HG03097 (cell line): ENCODE measurements at regions not wholly inside any gene's neighbourhood (a gene's known extent, or its start where the extent isn't known, plus 50 kb on each side); places are given as distances from the start of the nearest gene placed in this dataset.

ENCODE experiments used
- ATAC-seq: cut with Tn5 transposase; IDR thresholded peaks from one replicate; pipeline ENCODE4 v1.9.1; 2021; ENCODE audit not compliant: unreplicated experiment, low FRiP score

- no peak for ATAC-seq
These were observed 101.6 kb upstream of the ARHGEF3 start for GRCh38 chr3:56903231-56903782.

DNA sequence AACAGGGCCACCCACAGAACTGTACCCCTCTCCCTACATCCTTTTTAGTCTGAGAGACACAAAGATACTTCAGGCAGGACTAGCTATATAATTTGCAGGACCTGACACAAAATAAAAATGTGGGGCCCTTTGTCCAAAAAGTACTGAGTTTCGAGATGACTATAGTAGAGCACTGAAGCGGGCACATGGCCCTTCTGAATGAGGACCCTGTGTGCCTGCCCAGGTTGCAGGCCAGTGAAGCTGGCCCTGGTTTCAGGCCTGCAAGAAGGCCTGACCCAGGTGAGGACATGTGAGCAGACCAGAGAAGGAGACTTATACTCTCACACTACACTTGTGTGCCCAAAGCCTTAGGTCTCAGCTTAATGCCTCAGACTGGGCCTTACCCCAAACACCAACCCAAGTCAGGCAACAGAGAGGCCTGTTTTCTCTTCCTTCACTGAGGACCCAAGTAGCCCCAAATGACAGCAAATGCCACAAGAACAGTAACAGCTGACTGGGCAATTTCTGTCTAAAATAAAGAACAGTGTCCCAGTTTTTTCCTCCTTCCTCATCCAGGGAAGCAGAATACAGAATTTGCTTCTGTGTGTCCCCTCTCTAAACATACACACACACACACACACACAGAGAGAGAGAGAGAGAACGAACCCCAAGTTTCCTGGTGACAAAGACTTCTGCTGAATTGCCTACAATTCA is 100.9 kb upstream of the ARHGEF3 start:
- no peak for ATAC-seq

- no peak for ATAC-seq
These were observed 99.1 kb upstream of the ARHGEF3 start for GRCh38 chr3:56900801-56901200.

DNA sequence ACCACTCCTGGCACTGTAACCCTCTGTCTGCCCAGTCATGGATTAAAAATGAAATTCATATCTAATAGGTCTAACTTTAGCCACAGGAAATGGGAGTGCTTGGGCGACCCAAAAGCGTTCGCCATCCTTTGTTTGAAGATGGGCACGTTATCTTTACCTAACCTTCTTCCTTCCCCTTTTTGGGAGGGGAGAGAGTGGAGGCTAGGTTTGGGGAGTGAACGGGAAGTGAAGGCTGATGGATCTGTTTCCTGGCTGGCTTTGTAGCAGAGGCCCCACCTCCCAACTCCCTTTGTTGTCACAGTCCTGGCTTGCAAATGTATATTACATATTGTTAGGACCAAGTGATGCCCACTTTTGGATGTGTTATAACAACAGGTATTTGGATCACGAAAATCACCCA is 98.1 kb upstream of the ARHGEF3 start:
- no peak for ATAC-seq

- no peak for ATAC-seq
These were observed 97.3 kb upstream of the ARHGEF3 start for GRCh38 chr3:56899078-56899477.

- ATAC-seq = no peak
These were observed 94.6 kb upstream of the ARHGEF3 start for GRCh38 chr3:56896357-56896756.

- ATAC-seq = no peak
These were observed 93.2 kb upstream of the ARHGEF3 start for GRCh38 chr3:56894881-56895431.

- ATAC-seq = no peak
These were observed 88.8 kb upstream of the ARHGEF3 start for GRCh38 chr3:56890448-56891091.

DNA sequence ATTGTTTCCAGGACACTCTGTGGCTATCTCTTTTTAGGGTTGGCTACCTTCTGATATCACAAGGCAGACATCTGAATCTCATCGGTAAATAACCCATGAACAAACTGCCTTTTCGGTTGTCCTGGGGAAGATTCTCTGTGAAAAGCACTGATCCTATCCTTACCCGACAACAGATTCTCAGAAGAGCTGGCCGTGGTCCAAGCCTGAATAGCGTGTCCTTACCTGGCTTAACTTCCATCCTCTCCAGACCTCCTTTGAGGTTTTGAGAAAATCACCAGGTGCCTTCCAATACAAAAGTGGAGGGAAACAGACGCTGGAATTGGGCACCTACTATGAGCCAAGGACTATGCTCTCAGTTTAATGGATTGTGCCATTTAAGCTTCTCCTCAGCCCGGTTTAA is 87.4 kb upstream of the ARHGEF3 start:
- ATAC-seq = no peak

- no peak for ATAC-seq
These were observed 85.8 kb upstream of the ARHGEF3 start for GRCh38 chr3:56887402-56888025.

DNA sequence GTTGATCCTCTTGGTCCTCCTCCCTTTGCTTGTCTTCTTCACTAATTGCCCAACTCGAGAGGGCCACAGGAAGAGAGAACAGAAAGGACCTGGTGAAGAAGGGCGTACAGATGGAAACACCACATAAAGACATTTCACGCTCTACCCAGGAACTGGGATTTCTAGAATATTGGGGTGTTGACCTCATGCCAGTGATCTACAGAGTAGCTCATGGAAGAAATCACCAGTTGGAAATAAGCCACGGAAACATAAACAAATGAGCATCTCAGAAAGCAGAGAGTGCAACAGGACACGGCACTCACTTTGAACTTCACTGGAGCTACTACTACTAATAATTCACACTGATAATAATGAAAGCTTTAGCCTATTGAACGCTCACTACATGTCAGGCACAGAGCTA is 84.6 kb upstream of the ARHGEF3 start:
- ATAC-seq = no peak

DNA sequence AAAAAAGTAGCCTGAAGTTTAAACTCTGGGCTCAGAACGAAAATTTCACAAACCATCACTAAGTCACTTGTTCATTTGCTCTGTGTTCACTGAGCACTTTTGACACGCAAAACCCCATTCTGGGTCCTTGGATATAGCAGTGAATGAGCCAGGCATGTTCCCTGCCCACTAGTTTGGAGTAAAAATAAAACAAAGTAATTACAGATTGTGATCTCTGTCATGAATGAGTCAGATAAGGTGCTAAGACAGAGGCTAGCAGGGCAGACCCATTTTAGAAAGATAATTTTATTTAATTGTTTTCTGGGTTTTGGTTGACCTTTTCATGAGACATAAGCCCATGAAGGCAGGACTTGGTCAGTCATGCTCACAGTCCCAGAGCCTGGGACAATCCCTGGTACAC is 84.1 kb upstream of the ARHGEF3 start:
- no peak for ATAC-seq

DNA sequence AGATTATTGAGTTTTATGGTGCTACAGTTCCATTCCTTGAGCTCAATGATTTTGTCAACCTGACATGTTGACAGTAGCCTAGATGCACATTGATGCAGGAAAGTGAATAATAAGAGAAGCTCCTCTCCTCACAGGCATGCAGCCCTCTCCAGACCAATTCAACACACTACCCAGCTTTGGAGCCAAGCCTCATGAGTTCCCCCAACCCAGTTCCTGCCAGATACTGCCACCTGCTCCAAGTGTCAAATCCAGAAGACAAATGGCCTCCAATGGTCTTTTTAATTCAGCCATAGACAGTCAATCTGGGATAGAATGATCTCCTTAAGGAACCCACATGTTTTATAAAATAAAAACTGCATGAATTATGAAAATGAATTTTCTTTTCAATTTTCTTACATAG is 83.7 kb upstream of the ARHGEF3 start:
- ATAC-seq = no peak

DNA sequence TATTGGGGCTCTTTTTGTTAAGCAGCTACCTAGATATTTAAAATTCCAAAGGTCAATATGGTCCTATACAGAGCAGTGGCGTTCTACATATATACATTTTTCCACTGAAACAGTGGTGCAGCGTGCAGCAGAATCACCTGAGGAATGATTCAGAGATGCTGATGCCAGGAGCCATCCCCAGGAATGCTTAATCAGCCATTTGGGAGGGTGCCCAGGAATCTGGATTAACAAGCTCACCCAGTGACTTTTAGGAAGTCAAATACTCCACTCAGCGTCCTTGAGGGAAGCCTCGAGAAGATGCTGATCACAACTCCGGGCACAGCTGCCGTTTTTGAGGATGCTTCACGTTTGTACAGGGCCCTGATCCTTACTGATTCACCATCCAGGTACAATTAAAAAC is 82.6 kb upstream of the ARHGEF3 start:
- ATAC-seq = no peak

DNA sequence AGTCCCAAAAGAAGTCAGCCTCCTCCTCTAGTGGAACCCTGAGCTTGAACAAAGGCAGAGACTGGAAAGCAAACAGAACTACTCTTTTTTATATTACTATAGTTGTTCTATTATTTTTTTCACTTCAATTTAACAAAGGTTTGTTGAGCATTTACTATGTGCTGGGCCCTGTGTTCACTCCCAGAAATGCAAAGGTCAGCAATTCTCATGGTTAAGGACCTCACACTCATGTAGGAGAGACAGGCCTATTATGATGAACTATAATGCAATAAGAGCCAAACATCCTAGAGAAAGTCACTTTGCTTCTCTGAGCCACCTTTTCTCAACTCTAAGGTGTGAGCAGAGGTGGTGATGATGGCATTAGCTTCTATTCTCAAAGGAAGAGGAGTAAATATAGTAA is 82.1 kb upstream of the ARHGEF3 start:
- ATAC-seq = no peak

- no peak for ATAC-seq
These were observed 81.1 kb upstream of the ARHGEF3 start for GRCh38 chr3:56882896-56883295.

DNA sequence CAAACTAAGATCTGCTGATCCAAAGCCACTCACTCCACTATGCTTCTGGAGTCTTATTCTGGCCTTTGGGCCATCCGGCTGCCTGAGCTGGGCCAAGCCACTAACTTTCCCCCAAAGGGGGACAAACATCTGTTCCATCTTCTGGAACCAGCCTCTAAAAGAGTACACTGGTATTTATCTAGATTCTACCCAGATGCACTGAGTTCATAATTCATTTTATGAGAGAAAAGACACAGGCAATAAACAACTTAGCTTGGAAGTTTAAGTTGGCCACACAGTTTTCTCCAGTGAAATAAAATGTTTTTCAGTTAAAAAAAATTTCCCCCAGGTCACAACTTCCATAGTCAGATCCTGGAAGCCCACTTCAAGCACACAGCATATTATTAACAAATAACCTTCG is 80.1 kb upstream of the ARHGEF3 start:
- no peak for ATAC-seq

GRCh38 chr3:56880720-56881575 is 79.2 kb upstream of the ARHGEF3 start:
- no peak for ATAC-seq

DNA sequence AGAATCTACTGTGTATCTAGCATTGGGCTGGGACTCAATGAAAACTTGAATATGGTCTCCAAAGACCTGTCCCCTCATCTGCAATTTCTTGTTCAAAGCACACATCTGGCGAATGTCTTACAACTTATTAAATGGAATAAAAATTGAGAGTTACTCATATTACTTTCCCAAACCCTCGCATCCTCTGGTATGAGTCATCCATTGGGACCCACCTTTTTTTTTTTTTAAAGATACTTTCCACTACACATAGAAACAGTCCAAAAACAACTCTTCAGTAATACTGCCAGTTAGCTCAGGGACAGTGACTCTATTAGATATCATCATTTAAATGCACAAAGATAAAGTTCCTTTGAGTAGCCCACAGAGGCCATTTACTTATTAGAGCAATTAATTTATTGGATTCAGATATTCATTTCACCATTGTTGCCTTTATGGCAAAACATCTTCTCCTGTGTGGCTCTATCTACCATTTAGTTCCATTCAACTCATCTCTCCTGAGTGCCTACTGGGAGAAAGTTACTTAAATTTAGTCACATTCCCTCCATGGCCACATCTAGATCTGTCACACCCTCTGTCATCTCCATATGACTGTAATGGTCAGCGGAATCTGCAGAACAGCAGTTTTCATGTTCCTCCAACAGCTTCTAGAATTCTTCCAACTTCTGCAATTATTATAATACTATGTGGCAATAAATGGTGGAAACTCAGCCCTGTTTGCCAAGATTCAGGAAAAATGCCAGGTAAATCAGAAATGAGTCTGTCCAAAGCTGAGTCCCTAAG is 77.9 kb upstream of the ARHGEF3 start:
- no peak for ATAC-seq

- ATAC-seq = no peak
These were observed 76.3 kb upstream of the ARHGEF3 start for GRCh38 chr3:56878074-56878473.
